H9 (cell line): ENCODE measurements at regions not wholly inside any gene's neighbourhood (a gene's known extent, or its start where the extent isn't known, plus 50 kb on each side); places are given as distances from the start of the nearest gene placed in this dataset.

Source experiments
- DNase-seq: peaks from one replicate; pipeline ENCODE4 v3.0.0-alpha.2; 2017
- H2AFZ ChIP-seq: one replicate; pipeline ENCODE4 v1.6.1; 2013; ENCODE audit warnings: mild to moderate bottlenecking, low read length, control low read depth, moderate library complexity
- H2AK5ac ChIP-seq: 2 replicates; pipeline ENCODE4 v1.6.1; 2013; ENCODE audit warnings: low read length, control low read depth, mixed read lengths; ENCODE audit not compliant: insufficient read length
- H2BK120ac ChIP-seq: one replicate; pipeline ENCODE4 v1.6.1; 2013; ENCODE audit warnings: low read depth, mild to moderate bottlenecking, low read length, control low read depth, inconsistent platforms; ENCODE audit not compliant: poor library complexity, severe bottlenecking
- H2BK12ac ChIP-seq: 2 replicates; pipeline ENCODE4 v1.6.1; 2013; ENCODE audit warnings: low read length, control low read depth, mixed read lengths, low read depth; ENCODE audit not compliant: insufficient read length
- H2BK15ac ChIP-seq: 2 replicates; pipeline ENCODE4 v1.6.1; 2013; ENCODE audit warnings: low read depth, low read length, control low read depth
- H2BK20ac ChIP-seq: one replicate; pipeline ENCODE4 v1.6.1; 2013; ENCODE audit warnings: low read depth, mild to moderate bottlenecking, low read length, control low read depth, inconsistent platforms; ENCODE audit not compliant: poor library complexity, severe bottlenecking
- H2BK5ac ChIP-seq: 2 replicates; pipeline ENCODE4 v1.6.1; 2013; ENCODE audit warnings: low read length, control low read depth, mixed read lengths; ENCODE audit not compliant: insufficient read length
- H3K14ac ChIP-seq: 2 replicates; pipeline ENCODE4 v1.6.1; 2013; ENCODE audit warnings: low read length, control low read depth; ENCODE audit not compliant: insufficient read depth
- H3K18ac ChIP-seq: 2 replicates; pipeline ENCODE4 v1.6.1; 2013; ENCODE audit warnings: low read depth, mild to moderate bottlenecking, mixed read lengths, low read length, control low read depth; ENCODE audit not compliant: insufficient read length
- H3K23ac ChIP-seq: 2 replicates; pipeline ENCODE4 v1.6.1; 2013; ENCODE audit warnings: low read length, control low read depth, mixed read lengths, low read depth; ENCODE audit not compliant: insufficient read length
- H3K23me2 ChIP-seq: 2 replicates; pipeline ENCODE4 v1.6.1; 2013; ENCODE audit warnings: low read depth, mild to moderate bottlenecking, mixed read lengths, low read length, control low read depth; ENCODE audit not compliant: insufficient read length, poor library complexity, severe bottlenecking
- H3K27ac ChIP-seq: 2 replicates; pipeline ENCODE4 v1.5.1; 2013; ENCODE audit warnings: low read length, control low read depth, mixed read lengths, low read depth; ENCODE audit not compliant: insufficient read length
- H3K27me3 ChIP-seq: 2 replicates; pipeline ENCODE4 v1.6.1; 2013; ENCODE audit warnings: low read length, control low read depth, inconsistent platforms; ENCODE audit not compliant: insufficient read depth
- H3K4ac ChIP-seq: 2 replicates; pipeline ENCODE4 v1.6.1; 2013; ENCODE audit warnings: low read depth, mild to moderate bottlenecking, control low read depth, inconsistent platforms, low read length, moderate library complexity
- H3K4me1 ChIP-seq: 2 replicates; pipeline ENCODE4 v1.6.1; 2013; ENCODE audit warnings: low read length, control low read depth, inconsistent platforms; ENCODE audit not compliant: insufficient read depth
- H3K4me2 ChIP-seq: 2 replicates; pipeline ENCODE4 v1.6.1; 2013; ENCODE audit warnings: low read length, control low read depth, mixed read lengths; ENCODE audit not compliant: insufficient read length, insufficient read depth
- H3K56ac ChIP-seq: 2 replicates; pipeline ENCODE4 v1.6.1; 2013; ENCODE audit warnings: low read depth, mild to moderate bottlenecking, mixed read lengths, low read length, control low read depth; ENCODE audit not compliant: insufficient read length
- H3K79me1 ChIP-seq: 2 replicates; pipeline ENCODE4 v1.6.1; 2013; ENCODE audit warnings: low read depth, mild to moderate bottlenecking, moderate library complexity, low read length, control low read depth, inconsistent platforms; ENCODE audit not compliant: insufficient read depth, poor library complexity, severe bottlenecking
- H3K79me2 ChIP-seq: 2 replicates; pipeline ENCODE4 v1.6.1; 2013; ENCODE audit warnings: low read length, control low read depth, inconsistent platforms; ENCODE audit not compliant: insufficient read depth
- H3K9ac ChIP-seq: 2 replicates; pipeline ENCODE4 v1.6.1; 2013; ENCODE audit warnings: low read length, control low read depth, mixed read lengths; ENCODE audit not compliant: insufficient read length; ENCODE audit errors: extremely low read depth
- H3K9me3 ChIP-seq: one replicate; pipeline ENCODE4 v1.6.1; 2013; ENCODE audit warnings: low read depth, low read length, inconsistent platforms; ENCODE audit not compliant: control insufficient read depth
- H3T11ph ChIP-seq: one replicate; pipeline ENCODE4 v1.6.1; 2013; ENCODE audit warnings: mild to moderate bottlenecking, low read length, control low read depth, inconsistent platforms
- H4K20me1 ChIP-seq: one replicate; pipeline ENCODE4 v1.6.1; 2013; ENCODE audit not compliant: control insufficient read depth, insufficient read length, insufficient read depth
- H4K5ac ChIP-seq: 2 replicates; pipeline ENCODE4 v1.6.1; 2013; ENCODE audit warnings: low read depth, mild to moderate bottlenecking, mixed read lengths, low read length, control low read depth; ENCODE audit not compliant: insufficient read length
- H4K8ac ChIP-seq: replicated peaks from 2 replicates; pipeline ENCODE4 v1.6.1; 2013; ENCODE audit warnings: low read length, control low read depth, mixed read lengths, low read depth; ENCODE audit not compliant: insufficient read length
- H4K91ac ChIP-seq: 2 replicates; pipeline ENCODE4 v1.6.1; 2013; ENCODE audit warnings: low read depth, mild to moderate bottlenecking, moderate library complexity, mixed read lengths, low read length, control low read depth; ENCODE audit not compliant: insufficient read length
- H3K27ac Mint-ChIP-seq, 3 experiments: 2 replicates in 2 of 3; 3 replicates in 1 of 3; pipeline ENCODE4 v1.8.0; 2020 to 2021; ENCODE audit warnings: mixed read lengths in 3 of 3, mild to moderate bottlenecking in 1 of 3, moderate library complexity in 1 of 3
- H3K27me3 Mint-ChIP-seq: 2 replicates; pipeline ENCODE4 v1.8.0; 2021; ENCODE audit warnings: low read depth, mild to moderate bottlenecking, moderate library complexity, mixed read lengths
- H3K36me3 Mint-ChIP-seq, 3 experiments: 2 replicates in 2 of 3; 3 replicates in 1 of 3; pipeline ENCODE4 v1.8.0; 2020 to 2021; ENCODE audit warnings: low read depth in 3 of 3, mixed read lengths in 3 of 3; ENCODE audit not compliant: insufficient read depth in 1 of 3
- H3K4me1 Mint-ChIP-seq, 2 experiments: 2 replicates each; pipeline ENCODE4 v1.8.0; 2020; ENCODE audit warnings: mixed read lengths in 2 of 2
- H3K4me3 Mint-ChIP-seq, 2 experiments: 2 replicates in 1 of 2; 3 replicates in 1 of 2; pipeline ENCODE4 v1.8.0; 2020 to 2021; ENCODE audit warnings: mild to moderate bottlenecking in 2 of 2, mixed read lengths in 2 of 2, moderate library complexity in 1 of 2
- H3K9me3 Mint-ChIP-seq, 2 experiments: 2 replicates in 1 of 2; 3 replicates in 1 of 2; pipeline ENCODE4 v1.8.0; 2020; ENCODE audit warnings: mild to moderate bottlenecking in 2 of 2, mixed read lengths in 2 of 2, moderate library complexity in 1 of 2
- WGBS: extraction: QIAGEN DNeasy Blood & Tissue Kit; methylation state at CpG from one replicate; pipeline ENCODE4 v1.1.7; 2013; ENCODE audit warnings: missing lambda C conversion rate, low lambda C conversion rate, mixed read lengths; ENCODE audit not compliant: insufficient read length; ENCODE audit errors: extremely low coverage; 5-methylcytosine and 5-hydroxymethylcytosine counted together
- TF ChIP-seq, protein P1 (sequence below): fragments of 200-600 bp; sonication (generic); conservative IDR thresholded peaks from 3 replicates; pipeline ENCODE4 v1.8.0; 2021; ENCODE audit warnings: antibody characterized with exemption, mild to moderate bottlenecking

DNA sequence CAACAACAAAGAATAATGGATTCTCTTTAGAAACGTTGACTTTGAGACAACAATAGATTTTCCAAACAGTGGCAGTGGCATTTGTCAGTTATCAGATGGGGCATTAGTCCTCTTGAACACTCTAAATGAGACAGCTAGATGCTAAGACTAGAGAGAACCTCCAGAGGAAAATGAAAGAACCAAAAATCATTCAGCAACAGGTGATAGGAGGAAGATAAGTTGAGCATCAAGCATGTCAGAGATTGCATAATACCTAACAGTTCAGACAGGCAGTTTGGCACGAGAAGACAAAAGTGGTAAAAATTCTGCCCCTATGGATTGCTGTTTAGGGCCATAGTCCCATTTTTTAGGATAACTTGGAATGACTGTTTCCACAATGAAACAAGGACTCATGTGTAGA lies 67.9 kb upstream of the NOL4 start:
- Histone ChIP-seq H3K4me2 (no peak overlapping the region), H4K91ac (no peak overlapping the region), H3K4me1 (no peaks in the 10 kb centered on the region), H2BK12ac (no peak overlapping the region), H3K4ac (no peak overlapping the region), H3K23me2 (no peaks in the 10 kb centered on the region), H2AK5ac (no peak overlapping the region), H3K79me1 (no peaks in the 10 kb centered on the region), H2BK15ac (no peak overlapping the region), H3K23ac (no peak overlapping the region), H2BK5ac (no peak overlapping the region), H2BK20ac (no peak overlapping the region), H3K9ac (no peak overlapping the region), H3K14ac (no peak overlapping the region), H3K9me3 (peaks cover 4% of the 10 kb centered on the region), H4K8ac (no peak overlapping the region), H3K27ac (no peak overlapping the region), H4K5ac (no peak overlapping the region), H3K79me2 (peaks cover 1% of the 10 kb centered on the region; the same call in 1 of the 2 replicates), H3K27me3 (no peaks in the 10 kb centered on the region), H3K56ac (no peak overlapping the region), H2AFZ (no peak overlapping the region), H4K20me1 (no peaks in the 10 kb centered on the region), H3K18ac (no peak overlapping the region), H3T11ph (no peak overlapping the region), H2BK120ac (no peak overlapping the region)
- TF ChIP-seq, protein P1, sequence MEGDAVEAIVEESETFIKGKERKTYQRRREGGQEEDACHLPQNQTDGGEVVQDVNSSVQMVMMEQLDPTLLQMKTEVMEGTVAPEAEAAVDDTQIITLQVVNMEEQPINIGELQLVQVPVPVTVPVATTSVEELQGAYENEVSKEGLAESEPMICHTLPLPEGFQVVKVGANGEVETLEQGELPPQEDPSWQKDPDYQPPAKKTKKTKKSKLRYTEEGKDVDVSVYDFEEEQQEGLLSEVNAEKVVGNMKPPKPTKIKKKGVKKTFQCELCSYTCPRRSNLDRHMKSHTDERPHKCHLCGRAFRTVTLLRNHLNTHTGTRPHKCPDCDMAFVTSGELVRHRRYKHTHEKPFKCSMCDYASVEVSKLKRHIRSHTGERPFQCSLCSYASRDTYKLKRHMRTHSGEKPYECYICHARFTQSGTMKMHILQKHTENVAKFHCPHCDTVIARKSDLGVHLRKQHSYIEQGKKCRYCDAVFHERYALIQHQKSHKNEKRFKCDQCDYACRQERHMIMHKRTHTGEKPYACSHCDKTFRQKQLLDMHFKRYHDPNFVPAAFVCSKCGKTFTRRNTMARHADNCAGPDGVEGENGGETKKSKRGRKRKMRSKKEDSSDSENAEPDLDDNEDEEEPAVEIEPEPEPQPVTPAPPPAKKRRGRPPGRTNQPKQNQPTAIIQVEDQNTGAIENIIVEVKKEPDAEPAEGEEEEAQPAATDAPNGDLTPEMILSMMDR: no peak
- H3K36me3 Mint-ChIP-seq: peaks cover 5 to 12% (median 5%) of the 10 kb centered on the region in 3 experiments; a peak in 6 of 7 replicates
- no peak for DNase-seq
- whole genome bisulfite sequencing: no CpG with 5 or more reads among the region's 2 CpGs
- H3K9me3 Mint-ChIP-seq: peaks cover 13 to 14% of the 10 kb centered on the region in 2 experiments
- no peaks in the 10 kb centered on the region for H3K27me3 Mint-ChIP-seq
- H3K4me1 Mint-ChIP-seq: peaks cover 3 to 7% of the 10 kb centered on the region in 2 experiments; a peak in 3 of 4 replicates
- H3K4me3 Mint-ChIP-seq: no peak overlapping the region
- no peak overlapping the region for H3K27ac Mint-ChIP-seq
